Upper lobe of left lung (tissue), 4 donors: ENCODE measurements at regions not wholly inside any gene's neighbourhood (a gene's known extent, or its start where the extent isn't known, plus 50 kb on each side); places are given as distances from the start of the nearest gene placed in this dataset.

Experiments used
- CTCF ChIP-seq, 6 experiments: fragments of 450-650 bp in 4 of 6; fragments of 200-600 bp in 2 of 6; sonication (generic) in 2 of 6; IDR thresholded peaks; one replicate each; pipeline ENCODE4 v1.5.1; 2016 to 2019; ENCODE audit warnings: antibody characterized with exemption in 6 of 6
- EP300 ChIP-seq, 4 donors: sonication (generic); formaldehyde crosslinking; IDR thresholded peaks; one replicate each; pipeline ENCODE4 v1.5.1; 2017; ENCODE audit warnings: antibody characterized with exemption in 4 of 4, control low read depth in 2 of 4
- POLR2A ChIP-seq, 4 donors: fragments of 450-650 bp; IDR thresholded peaks; one replicate each; pipeline ENCODE4 v1.5.1; 2016 to 2017; ENCODE audit warnings: antibody characterized with exemption in 4 of 4, mild to moderate bottlenecking in 2 of 4
- POLR2AphosphoS5 ChIP-seq, 2 donors: sonication (generic); formaldehyde crosslinking; IDR thresholded peaks; one replicate each; pipeline ENCODE4 v1.5.1; 2017; ENCODE audit warnings: antibody characterized with exemption in 2 of 2

GRCh38 chr11:96680211-96681018, 290.6 kb downstream of the JRKL start:
- no peak for TF ChIP-seq CTCF (IDR thresholded peaks at IDR 0.05)
- TF ChIP-seq POLR2AphosphoS5 (IDR thresholded peaks at IDR 0.05): no peak
- no peak for TF ChIP-seq POLR2A (IDR thresholded peaks at IDR 0.05)
- TF ChIP-seq EP300 (IDR thresholded peaks at IDR 0.05): no peak
